HEK293 (cell line): ENCODE measurements at regions not wholly inside any gene's neighbourhood (a gene's known extent, or its start where the extent isn't known, plus 50 kb on each side); places are given as distances from the start of the nearest gene placed in this dataset.

ENCODE experiments used
- CTCF ChIP-seq: fragments of 450-650 bp; formaldehyde crosslinking; IDR thresholded peaks from 2 replicates; pipeline ENCODE4 v1.5.1; 2016; ENCODE audit warnings: missing biosample characterization, missing genetic modification characterization
- ZNF792 ChIP-seq: fragments of 450-650 bp; formaldehyde crosslinking; IDR thresholded peaks from 2 replicates; pipeline ENCODE4 v1.5.1; 2016; ENCODE audit warnings: missing biosample characterization, missing genetic modification characterization

GRCh38 chr11:59285716-59286260 lies 72.9 kb upstream of the OR5AN1 start:
- TF ChIP-seq CTCF (no peak), ZNF792 (tag by site-specific recombination) (no peak)
